ENCODE measurements at regions not wholly inside any gene's neighbourhood (a gene's known extent, or its start where the extent isn't known, plus 50 kb on each side); places are given as distances from the start of the nearest gene placed in this dataset.

- TF ChIP-seq, protein P1, sequence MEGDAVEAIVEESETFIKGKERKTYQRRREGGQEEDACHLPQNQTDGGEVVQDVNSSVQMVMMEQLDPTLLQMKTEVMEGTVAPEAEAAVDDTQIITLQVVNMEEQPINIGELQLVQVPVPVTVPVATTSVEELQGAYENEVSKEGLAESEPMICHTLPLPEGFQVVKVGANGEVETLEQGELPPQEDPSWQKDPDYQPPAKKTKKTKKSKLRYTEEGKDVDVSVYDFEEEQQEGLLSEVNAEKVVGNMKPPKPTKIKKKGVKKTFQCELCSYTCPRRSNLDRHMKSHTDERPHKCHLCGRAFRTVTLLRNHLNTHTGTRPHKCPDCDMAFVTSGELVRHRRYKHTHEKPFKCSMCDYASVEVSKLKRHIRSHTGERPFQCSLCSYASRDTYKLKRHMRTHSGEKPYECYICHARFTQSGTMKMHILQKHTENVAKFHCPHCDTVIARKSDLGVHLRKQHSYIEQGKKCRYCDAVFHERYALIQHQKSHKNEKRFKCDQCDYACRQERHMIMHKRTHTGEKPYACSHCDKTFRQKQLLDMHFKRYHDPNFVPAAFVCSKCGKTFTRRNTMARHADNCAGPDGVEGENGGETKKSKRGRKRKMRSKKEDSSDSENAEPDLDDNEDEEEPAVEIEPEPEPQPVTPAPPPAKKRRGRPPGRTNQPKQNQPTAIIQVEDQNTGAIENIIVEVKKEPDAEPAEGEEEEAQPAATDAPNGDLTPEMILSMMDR (conservative IDR thresholded peaks at IDR 0.05; ENCODE audit: low read length), result no peak
- TF ChIP-seq EZH2phosphoT487 (IDR thresholded peaks at IDR 0.05; ENCODE audit: borderline replicate concordance), result no peak
Observed at GRCh38 chr2:67828066-67828465, 234.7 kb downstream of the C1D start.
